ENCODE measurements at regions not wholly inside any gene's neighbourhood (a gene's known extent, or its start where the extent isn't known, plus 50 kb on each side); places are given as distances from the start of the nearest gene placed in this dataset.

GRCh38 chr12:77696183-77696582 is 134.5 kb upstream of the NAV3 start:
- H3K4me1 Mint-ChIP-seq (ENCODE audit: unreplicated experiment): no peaks in the 10 kb centered on the region
- H3K27ac Mint-ChIP-seq: no peak overlapping the region
- no peaks in the 10 kb centered on the region for H3K36me3 Mint-ChIP-seq
- TF ChIP-seq CTCF (conservative IDR thresholded peaks at IDR 0.05): no peak
- H3K27me3 Mint-ChIP-seq: no peaks in the 10 kb centered on the region
- H3K9me3 Mint-ChIP-seq: no peaks in the 10 kb centered on the region
- DNase-seq (ENCODE audit: extremely low spot score, unreplicated experiment): no peak
- H3K4me3 Mint-ChIP-seq: no peak overlapping the region

- no peak overlapping the region for H3K27ac Mint-ChIP-seq
- H3K27me3 Mint-ChIP-seq: no peaks in the 10 kb centered on the region
- peaks cover 5% of the 10 kb centered on the region for H3K4me1 Mint-ChIP-seq (ENCODE audit: unreplicated experiment)
Measured at GRCh38 chr12:77689510-77690086, 141.1 kb upstream of the NAV3 start.

GRCh38 chr12:77687321-77687720 is 143.4 kb upstream of the NAV3 start:
- Mint-ChIP-seq H3K27ac (no peak overlapping the region), H3K27me3 (peaks cover 4% of the 10 kb centered on the region), H3K9me3 (no peaks in the 10 kb centered on the region), H3K4me1 (ENCODE audit: unreplicated experiment) (peaks cover 5% of the 10 kb centered on the region), H3K36me3 (no peaks in the 10 kb centered on the region), H3K4me3 (no peak overlapping the region)
- TF ChIP-seq CTCF (conservative IDR thresholded peaks at IDR 0.05): no peak
- no peak for DNase-seq (ENCODE audit: extremely low spot score, unreplicated experiment)

More at GRCh38 chr12:77689510-77690086, 141.1 kb upstream of the NAV3 start:
- DNase-seq (ENCODE audit: extremely low spot score, unreplicated experiment): no peak
- no peak for TF ChIP-seq CTCF (conservative IDR thresholded peaks at IDR 0.05)
- no peaks in the 10 kb centered on the region for H3K36me3 Mint-ChIP-seq
- H3K4me3 Mint-ChIP-seq: no peak overlapping the region
- no peaks in the 10 kb centered on the region for H3K9me3 Mint-ChIP-seq

- Mint-ChIP-seq H3K27ac (no peak overlapping the region), H3K9me3 (no peaks in the 10 kb centered on the region), H3K36me3 (no peaks in the 10 kb centered on the region), H3K4me1 (ENCODE audit: unreplicated experiment) (peaks cover 5% of the 10 kb centered on the region), H3K27me3 (peaks cover 6% of the 10 kb centered on the region), H3K4me3 (no peak overlapping the region)
- DNase-seq (ENCODE audit: extremely low spot score, unreplicated experiment): no peak
- TF ChIP-seq CTCF (conservative IDR thresholded peaks at IDR 0.05): peak; percentile 59
Measured at GRCh38 chr12:77686760-77687159, 143.9 kb upstream of the NAV3 start.

- Mint-ChIP-seq H3K36me3 (no peaks in the 10 kb centered on the region), H3K9me3 (no peaks in the 10 kb centered on the region), H3K27ac (no peak overlapping the region), H3K4me3 (no peak overlapping the region), H3K27me3 (peaks cover 6% of the 10 kb centered on the region), H3K4me1 (ENCODE audit: unreplicated experiment) (peaks cover 5% of the 10 kb centered on the region)
- TF ChIP-seq CTCF (conservative IDR thresholded peaks at IDR 0.05): no peak
- no peak for DNase-seq (ENCODE audit: extremely low spot score, unreplicated experiment)
Measured at GRCh38 chr12:77685901-77686300, 144.8 kb upstream of the NAV3 start.

GRCh38 chr12:77685112-77685511 is 145.6 kb upstream of the NAV3 start:
- Mint-ChIP-seq H3K27me3 (peaks cover 6% of the 10 kb centered on the region), H3K9me3 (no peaks in the 10 kb centered on the region), H3K36me3 (no peaks in the 10 kb centered on the region), H3K4me1 (ENCODE audit: unreplicated experiment) (peaks cover 5% of the 10 kb centered on the region), H3K4me3 (no peak overlapping the region), H3K27ac (peak overlapping the region; percentile 22)
- no peak for DNase-seq (ENCODE audit: extremely low spot score, unreplicated experiment)
- peak; percentile 81 for TF ChIP-seq CTCF (conservative IDR thresholded peaks at IDR 0.05)
